Subcutaneous abdominal adipose tissue (tissue), 5 donors: ENCODE measurements at regions not wholly inside any gene's neighbourhood (a gene's known extent, or its start where the extent isn't known, plus 50 kb on each side); places are given as distances from the start of the nearest gene placed in this dataset.

ENCODE experiments used
- H3K27ac ChIP-seq: one replicate; pipeline ENCODE4 v1.7.0; 2013; ENCODE audit warnings: low read depth, mild to moderate bottlenecking, inconsistent platforms, low read length, moderate library complexity
- H3K27me3 ChIP-seq, 5 donors: one replicate each; pipeline ENCODE4 v1.7.0; 2013; ENCODE audit warnings: low read length in 5 of 5, inconsistent platforms in 1 of 5; ENCODE audit not compliant: control insufficient read depth in 5 of 5, insufficient read depth in 4 of 5
- H3K36me3 ChIP-seq, 5 donors: one replicate each; pipeline ENCODE4 v1.7.0; 2013; ENCODE audit warnings: low read length in 5 of 5; ENCODE audit not compliant: control insufficient read depth in 5 of 5, insufficient read depth in 5 of 5
- H3K4me1 ChIP-seq, 5 donors: one replicate each; pipeline ENCODE4 v1.7.0; 2013; ENCODE audit warnings: low read length in 5 of 5, mild to moderate bottlenecking in 3 of 5, moderate library complexity in 1 of 5; ENCODE audit not compliant: control insufficient read depth in 5 of 5, insufficient read depth in 5 of 5
- H3K4me3 ChIP-seq, 5 donors: one replicate each; pipeline ENCODE4 v1.7.0; 2013; ENCODE audit warnings: low read length in 5 of 5, low read depth in 1 of 5
- H3K9ac ChIP-seq, 5 donors: one replicate each; pipeline ENCODE4 v1.7.0; 2013; ENCODE audit warnings: low read length in 5 of 5, mild to moderate bottlenecking in 4 of 5, moderate library complexity in 3 of 5
- H3K9me3 ChIP-seq, 5 donors: one replicate each; pipeline ENCODE4 v1.7.0; 2013; ENCODE audit warnings: low read length in 5 of 5; ENCODE audit not compliant: control insufficient read depth in 5 of 5
- donor health status: healthy.
- donor health status: healthy.
- donor health status: healthy.
- donor health status: healthy.
- donor health status: healthy.

- H3K4me1 ChIP-seq: no peaks in the 10 kb centered on the region
- H3K9me3 ChIP-seq: no peaks in the 10 kb centered on the region
- H3K27me3 ChIP-seq: no peaks in the 10 kb centered on the region
- no peak overlapping the region for H3K27ac ChIP-seq
- H3K36me3 ChIP-seq: no peaks in the 10 kb centered on the region
- H3K9ac ChIP-seq: no peak overlapping the region
- no peak overlapping the region for H3K4me3 ChIP-seq
Measured at GRCh38 chr18:28768791-28769768, 592.1 kb upstream of the CDH2 start.

DNA sequence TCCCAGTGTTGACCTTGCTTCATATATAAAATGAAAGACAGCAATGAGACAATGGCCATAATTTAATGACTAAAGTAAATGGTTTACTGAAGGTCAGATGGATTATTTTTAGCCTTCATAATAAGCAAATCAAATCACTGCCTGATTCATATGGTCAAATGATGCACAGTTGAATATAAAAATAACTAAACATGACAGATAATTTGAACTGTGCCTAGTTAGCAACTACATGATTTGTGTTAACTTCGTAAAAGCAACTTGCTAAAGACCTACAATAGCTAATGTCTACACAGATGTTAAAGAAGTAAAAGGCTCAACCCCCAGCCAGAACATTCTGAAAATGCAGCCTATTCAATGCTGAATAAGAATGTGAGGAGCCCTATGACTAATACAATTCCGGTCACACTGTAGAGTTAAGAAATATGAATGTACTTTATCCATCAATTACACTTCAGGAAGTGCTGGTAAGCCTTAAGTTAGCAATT lies 590.8 kb upstream of the CDH2 start:
- H3K36me3 ChIP-seq: no peaks in the 10 kb centered on the region
- H3K4me3 ChIP-seq: no peak overlapping the region
- no peak overlapping the region for H3K9ac ChIP-seq
- no peaks in the 10 kb centered on the region for H3K9me3 ChIP-seq
- no peaks in the 10 kb centered on the region for H3K27me3 ChIP-seq
- peaks cover 0 to 6% (median 0%) of the 10 kb centered on the region in 5 donors for H3K4me1 ChIP-seq
- no peak overlapping the region for H3K27ac ChIP-seq

DNA sequence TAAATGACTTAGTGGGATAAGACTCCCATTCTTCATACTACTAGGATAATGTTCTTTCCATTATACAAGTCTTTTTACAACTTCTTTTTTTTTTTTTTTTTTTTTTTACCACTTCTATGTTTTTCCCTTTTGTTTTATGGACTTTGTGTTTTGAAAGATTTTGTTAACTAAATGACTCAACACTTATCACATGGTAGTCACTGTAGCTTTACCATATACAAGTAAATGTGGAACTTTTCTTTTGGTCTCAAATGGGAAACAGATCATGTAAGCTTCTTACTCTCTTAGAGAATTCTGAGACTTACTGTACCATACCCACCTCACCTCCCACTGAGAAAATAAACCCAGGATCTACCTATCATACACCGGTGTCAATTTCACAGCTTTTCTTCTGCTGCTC lies 590.3 kb upstream of the CDH2 start:
- Histone ChIP-seq H3K27ac (no peak overlapping the region), H3K4me3 (no peak overlapping the region), H3K9me3 (no peaks in the 10 kb centered on the region), H3K9ac (no peak overlapping the region), H3K27me3 (no peaks in the 10 kb centered on the region), H3K36me3 (no peaks in the 10 kb centered on the region), H3K4me1 (peaks cover 0 to 11% (median 0%) of the 10 kb centered on the region in 5 donors)

DNA sequence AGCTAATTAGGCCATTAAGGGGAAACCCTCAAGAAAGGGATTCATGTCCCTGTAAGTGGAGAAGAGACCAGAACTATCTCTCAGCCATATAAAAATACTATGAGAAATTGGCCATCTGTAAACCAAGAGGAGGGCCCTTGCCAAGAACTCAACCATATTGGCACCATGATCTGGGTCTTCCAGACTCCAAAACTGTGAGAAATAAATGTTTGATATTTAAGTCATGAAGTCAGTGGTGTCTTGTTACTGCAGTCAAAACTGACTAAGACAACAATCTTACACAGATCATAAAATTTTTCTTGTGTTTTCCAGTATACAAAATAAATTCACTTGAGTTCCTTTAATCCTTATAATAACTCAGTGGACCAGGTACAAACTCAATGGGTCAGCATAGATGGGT lies 589.8 kb upstream of the CDH2 start:
- Histone ChIP-seq H3K27ac (no peak overlapping the region), H3K9ac (no peak overlapping the region), H3K4me3 (no peak overlapping the region), H3K27me3 (no peaks in the 10 kb centered on the region), H3K36me3 (no peaks in the 10 kb centered on the region), H3K9me3 (no peaks in the 10 kb centered on the region), H3K4me1 (peaks cover 0 to 15% (median 0%) of the 10 kb centered on the region in 5 donors)

DNA sequence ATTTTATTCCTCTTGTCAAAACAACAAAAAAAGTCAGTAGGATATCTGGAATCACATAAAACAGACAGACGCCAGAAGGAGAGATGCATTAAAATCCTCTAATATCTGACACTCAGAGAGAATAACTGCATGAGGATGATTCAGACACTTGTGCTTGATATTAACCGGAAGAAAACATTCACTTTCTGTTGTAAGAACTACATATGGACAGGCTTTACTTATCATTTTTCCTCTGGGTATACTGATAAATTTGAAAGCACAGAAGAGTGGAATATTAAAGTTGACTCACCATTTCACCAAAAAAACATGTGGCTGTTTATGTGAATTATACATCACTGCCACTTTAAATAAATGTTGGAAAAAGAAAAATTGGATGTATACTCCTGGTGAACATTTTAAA lies 589.1 kb upstream of the CDH2 start:
- Histone ChIP-seq H3K4me1 (peaks cover 0 to 16% (median 0%) of the 10 kb centered on the region in 5 donors), H3K9me3 (no peaks in the 10 kb centered on the region), H3K27ac (no peak overlapping the region), H3K27me3 (no peaks in the 10 kb centered on the region), H3K9ac (no peak overlapping the region), H3K36me3 (no peaks in the 10 kb centered on the region), H3K4me3 (no peak overlapping the region)

GRCh38 chr18:28760299-28760698 lies 583.4 kb upstream of the CDH2 start:
- no peak overlapping the region for H3K4me3 ChIP-seq
- H3K27ac ChIP-seq: no peak overlapping the region
- no peaks in the 10 kb centered on the region for H3K36me3 ChIP-seq
- peaks cover 0 to 16% (median 0%) of the 10 kb centered on the region in 5 donors for H3K4me1 ChIP-seq
- no peaks in the 10 kb centered on the region for H3K27me3 ChIP-seq
- H3K9me3 ChIP-seq: no peaks in the 10 kb centered on the region
- no peak overlapping the region for H3K9ac ChIP-seq

DNA sequence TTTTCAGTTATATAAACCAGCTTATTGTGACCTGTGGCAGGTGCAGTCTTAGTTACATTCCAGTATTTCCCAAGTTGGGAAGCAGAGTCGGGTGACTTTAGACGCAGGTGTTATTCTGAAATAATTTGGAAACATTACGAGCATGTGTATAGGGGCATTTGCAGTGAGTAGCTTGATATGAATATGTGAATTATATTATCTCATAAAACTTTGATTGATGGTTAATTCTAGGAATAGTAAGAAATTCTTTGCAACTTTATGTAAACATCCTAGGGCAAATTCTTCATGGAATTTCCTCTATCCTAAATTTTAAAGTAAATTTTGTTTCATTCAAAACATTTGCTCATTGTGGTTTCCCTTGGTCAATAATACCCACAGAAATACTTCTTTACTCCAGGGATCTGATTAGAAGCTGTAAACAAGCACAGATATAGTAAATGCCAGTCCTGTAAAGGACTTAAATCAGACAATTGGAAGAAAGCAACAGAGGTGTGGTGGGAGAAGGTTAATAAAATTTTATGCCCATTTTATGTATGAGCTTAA lies 580.6 kb upstream of the CDH2 start:
- Histone ChIP-seq H3K9ac (no peak overlapping the region), H3K9me3 (no peaks in the 10 kb centered on the region), H3K27me3 (no peaks in the 10 kb centered on the region), H3K4me1 (peaks cover 0 to 7% (median 0%) of the 10 kb centered on the region in 5 donors), H3K27ac (no peak overlapping the region), H3K4me3 (no peak overlapping the region), H3K36me3 (no peaks in the 10 kb centered on the region)

DNA sequence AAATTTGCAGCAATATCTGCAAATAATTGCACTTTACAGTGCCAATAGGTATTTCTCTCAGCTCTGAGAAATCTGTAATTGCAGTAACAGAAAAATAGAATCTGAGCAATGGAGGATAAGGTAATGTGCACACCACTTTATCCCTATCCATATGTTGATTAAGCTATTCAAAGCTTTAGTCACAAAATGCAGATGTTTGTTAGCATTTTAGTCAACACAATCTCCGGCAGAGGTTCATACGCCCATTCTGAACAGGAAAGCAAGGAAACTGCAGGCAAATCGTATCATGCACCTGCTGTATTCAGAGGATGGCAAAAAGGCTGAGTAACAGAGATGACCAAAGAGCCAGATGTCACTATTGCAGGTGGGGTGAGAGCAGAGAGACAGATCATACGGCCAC lies 566.2 kb upstream of the CDH2 start:
- Histone ChIP-seq H3K4me1 (no peaks in the 10 kb centered on the region), H3K36me3 (no peaks in the 10 kb centered on the region), H3K4me3 (no peak overlapping the region), H3K27me3 (no peaks in the 10 kb centered on the region), H3K9me3 (no peaks in the 10 kb centered on the region), H3K27ac (no peak overlapping the region), H3K9ac (no peak overlapping the region)

DNA sequence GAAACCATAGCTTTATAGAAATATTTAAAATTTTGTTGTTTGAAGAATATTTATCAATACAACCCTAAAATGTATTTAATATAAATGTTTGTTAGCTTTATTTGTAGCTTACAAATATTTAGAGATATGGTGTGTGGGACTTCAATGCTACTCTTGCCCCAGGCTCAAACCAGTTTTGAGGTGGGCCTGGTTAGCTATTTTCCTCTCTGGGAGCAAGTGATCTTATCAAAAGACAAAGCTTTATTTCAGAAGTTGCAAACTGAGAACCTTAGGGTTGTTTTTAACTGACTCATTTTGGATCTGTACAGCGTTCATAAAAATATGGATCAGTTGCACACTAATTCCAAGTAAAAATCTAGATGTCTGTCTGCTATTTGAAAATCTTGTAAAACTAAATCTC lies 563.6 kb upstream of the CDH2 start:
- Histone ChIP-seq H3K4me1 (peaks cover 0 to 5% (median 0%) of the 10 kb centered on the region in 5 donors), H3K4me3 (no peak overlapping the region), H3K9me3 (no peaks in the 10 kb centered on the region), H3K27me3 (no peaks in the 10 kb centered on the region), H3K36me3 (no peaks in the 10 kb centered on the region), H3K9ac (no peak overlapping the region), H3K27ac (no peak overlapping the region)

DNA sequence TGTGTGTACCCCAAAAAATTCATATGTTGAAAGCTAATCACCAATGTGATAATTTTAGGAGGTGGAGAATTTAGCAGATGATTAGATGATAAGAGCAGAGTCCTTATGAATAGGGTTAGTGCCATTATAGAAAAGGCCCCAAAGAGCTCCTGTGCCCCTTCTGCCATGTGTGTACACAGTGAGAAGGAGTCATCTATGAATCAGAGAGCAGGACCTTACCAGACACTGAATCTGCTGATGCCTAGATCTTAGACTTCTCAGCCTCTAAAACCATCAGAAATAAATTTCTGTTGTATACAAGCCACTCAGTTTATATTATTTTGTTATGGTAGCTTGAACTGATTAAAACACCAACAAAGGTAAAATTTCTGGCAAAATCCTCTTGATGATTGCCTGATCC lies 560.0 kb upstream of the CDH2 start:
- H3K36me3 ChIP-seq: no peaks in the 10 kb centered on the region

More for the DNA sequence above, 560.0 kb upstream of the CDH2 start:
- Histone ChIP-seq H3K27me3 (no peaks in the 10 kb centered on the region), H3K9ac (no peak overlapping the region), H3K4me3 (no peak overlapping the region), H3K4me1 (peaks cover 0 to 5% (median 0%) of the 10 kb centered on the region in 5 donors), H3K9me3 (no peaks in the 10 kb centered on the region), H3K27ac (no peak overlapping the region)
